ENCODE measurements at regions not wholly inside any gene's neighbourhood (a gene's known extent, or its start where the extent isn't known, plus 50 kb on each side); places are given as distances from the start of the nearest gene placed in this dataset.

GRCh38 chr22:46043816-46044620 lies 67.1 kb upstream of the WNT7B start:
- Histone ChIP-seq H3K4me1 (peaks cover 0 to 41% (median 9%) of the 10 kb centered on the region in 4 donors), H3K27ac (peak overlapping the region; percentile 80 to 89 (median 82)), H3K27me3 (no peaks in the 10 kb centered on the region), H3K4me3 (peak overlapping the region; percentile 53 to 84 (median 60)), H3K9me3 (no peaks in the 10 kb centered on the region), H3K36me3 (no peaks in the 10 kb centered on the region)
- peak in 2 of 3 donors; percentile 59 to 72 for DNase-seq
- TF ChIP-seq POLR2A (IDR thresholded peaks at IDR 0.05) (no peak), CTCF (IDR thresholded peaks at IDR 0.05) (no peak)

- H3K27me3 ChIP-seq, result no peaks in the 10 kb centered on the region
- peaks cover 0 to 41% (median 9%) of the 10 kb centered on the region in 4 donors for H3K4me1 ChIP-seq
Measured at GRCh38 chr22:46044621-46045458, 67.9 kb upstream of the WNT7B start.

GRCh38 chr22:46045459-46046298 lies 68.7 kb upstream of the WNT7B start:
- H3K4me3 ChIP-seq, result peak overlapping the region; percentile 53 to 84 (median 60)
- H3K4me1 ChIP-seq, result peaks cover 0 to 48% (median 9%) of the 10 kb centered on the region in 4 donors
- H3K27ac ChIP-seq, result peak overlapping the region; percentile 80 to 89 (median 82)
- peak in 2 of 3 donors; percentile 49 to 51 for DNase-seq
- no peak for TF ChIP-seq CTCF (IDR thresholded peaks at IDR 0.05)
- no peaks in the 10 kb centered on the region for H3K9me3 ChIP-seq
- H3K36me3 ChIP-seq, result no peaks in the 10 kb centered on the region
- no peaks in the 10 kb centered on the region for H3K27me3 ChIP-seq

More at GRCh38 chr22:46044621-46045458, 67.9 kb upstream of the WNT7B start:
- Histone ChIP-seq H3K36me3 (no peaks in the 10 kb centered on the region), H3K9me3 (no peaks in the 10 kb centered on the region), H3K27ac (peak overlapping the region; percentile 80 to 89 (median 82)), H3K4me3 (peak overlapping the region; percentile 53 to 84 (median 60))
- no peak for TF ChIP-seq CTCF (IDR thresholded peaks at IDR 0.05)
- peak; percentile 26 to 44 for TF ChIP-seq POLR2A (IDR thresholded peaks at IDR 0.05)
- DNase-seq, result peak; percentile 62 to 76 (median 73)

GRCh38 chr22:46046299-46046685 lies 69.3 kb upstream of the WNT7B start:
- H3K36me3 ChIP-seq, result no peaks in the 10 kb centered on the region
- DNase-seq, result peak in 2 of 3 donors; percentile 44 to 47
- H3K9me3 ChIP-seq, result no peaks in the 10 kb centered on the region
- TF ChIP-seq CTCF (IDR thresholded peaks at IDR 0.05), result no peak
- TF ChIP-seq POLR2A (IDR thresholded peaks at IDR 0.05), result no peak
- H3K4me1 ChIP-seq, result peaks cover 0 to 49% (median 9%) of the 10 kb centered on the region in 4 donors
- H3K27ac ChIP-seq, result peak overlapping the region; percentile 80 to 89 (median 82)
- no peaks in the 10 kb centered on the region for H3K27me3 ChIP-seq
- peak overlapping the region in 2 of 4 donors; percentile 53 to 84 for H3K4me3 ChIP-seq

- H3K27ac ChIP-seq, result peak overlapping the region; percentile 15 to 51 (median 33)
- peak in 2 of 3 donors; percentile 28 to 31 for DNase-seq
Measured at GRCh38 chr22:46047226-46047625, 70.3 kb upstream of the WNT7B start.

More at GRCh38 chr22:46047226-46047625, 70.3 kb upstream of the WNT7B start:
- Histone ChIP-seq H3K9me3 (no peaks in the 10 kb centered on the region), H3K4me1 (peaks cover 0 to 54% (median 13%) of the 10 kb centered on the region in 4 donors), H3K4me3 (no peak overlapping the region), H3K27me3 (no peaks in the 10 kb centered on the region), H3K36me3 (no peaks in the 10 kb centered on the region)
- TF ChIP-seq CTCF (IDR thresholded peaks at IDR 0.05), result no peak
- TF ChIP-seq POLR2A (IDR thresholded peaks at IDR 0.05), result no peak
